CD4-positive, alpha-beta T cell (primary cell): ENCODE measurements at regions not wholly inside any gene's neighbourhood (a gene's known extent, or its start where the extent isn't known, plus 50 kb on each side); places are given as distances from the start of the nearest gene placed in this dataset.

Experiments used
- ATAC-seq: fragments of 200-7000 bp; cut with Tn5 transposase; one replicate; pipeline ENCODE4 v1.10.0; 2022; ENCODE audit warnings: mild to moderate bottlenecking; ENCODE audit not compliant: poor library complexity
- CTCF ChIA-PET: fragments of 350-600 bp; sonication (Branson Sonifier 250); formaldehyde crosslinking; loops from one replicate; lab custom pipeline; 2021; ENCODE audit warnings: antibody characterized with exemption, inconsistent platforms; lab: Charles Lee
- POLR2A ChIA-PET: fragments of 350-600 bp; sonication (Branson Sonifier 250); formaldehyde crosslinking; loops from one replicate; lab custom pipeline; 2021; ENCODE audit warnings: antibody characterized with exemption, inconsistent platforms; lab: Charles Lee
- DNase-seq, 14 experiments: peaks; one replicate each; pipeline ENCODE4 v3.0.0-alpha.2; 2013 to 2020; ENCODE audit warnings: mixed read lengths in 2 of 14
- H3K27ac ChIP-seq, 2 donors: one replicate each; pipeline versions ENCODE4 v1.5.1 to v1.7.0; 2013; ENCODE audit warnings: low read length in 2 of 2, low read depth in 1 of 2, mild to moderate bottlenecking in 1 of 2
- H3K27me3 ChIP-seq, 2 experiments: 1 replicate in 1 of 2; 2 replicates in 1 of 2; pipeline versions ENCODE4 v1.6.1 to v1.7.0; 2013; ENCODE audit warnings: low read length in 2 of 2, control low read depth in 1 of 2, mild to moderate bottlenecking in 1 of 2, moderate library complexity in 1 of 2; ENCODE audit not compliant: insufficient read depth in 2 of 2, control insufficient read depth in 1 of 2
- H3K36me3 ChIP-seq: one replicate; pipeline ENCODE4 v1.6.1; 2013; ENCODE audit warnings: low read length, control low read depth; ENCODE audit not compliant: insufficient read depth
- H3K4me1 ChIP-seq: one replicate; pipeline ENCODE4 v1.6.1; 2013; ENCODE audit warnings: low read length, control low read depth; ENCODE audit not compliant: insufficient read depth
- H3K4me3 ChIP-seq: one replicate; pipeline ENCODE4 v1.5.1; 2013; ENCODE audit warnings: mild to moderate bottlenecking, low read length, moderate library complexity
- H3K9me3 ChIP-seq, 2 experiments: 1 replicate in 1 of 2; 2 replicates in 1 of 2; pipeline versions ENCODE4 v1.6.1 to v1.7.0; 2013; ENCODE audit warnings: low read length in 2 of 2, mild to moderate bottlenecking in 2 of 2, control low read depth in 1 of 2, moderate library complexity in 1 of 2; ENCODE audit not compliant: control insufficient read depth in 1 of 2, insufficient read depth in 1 of 2
- H3K27ac Mint-ChIP-seq: one replicate; pipeline ENCODE4 v1.8.0; 2020; ENCODE audit warnings: mixed read lengths
- H3K27me3 Mint-ChIP-seq: one replicate; pipeline ENCODE4 v1.8.0; 2021; ENCODE audit warnings: mixed read lengths
- H3K36me3 Mint-ChIP-seq: one replicate; pipeline ENCODE4 v1.8.0; 2021; ENCODE audit warnings: low read depth, mixed read lengths
- H3K4me1 Mint-ChIP-seq: one replicate; pipeline ENCODE4 v1.8.0; 2021; ENCODE audit warnings: low read depth, mixed read lengths
- H3K4me3 Mint-ChIP-seq: one replicate; pipeline ENCODE4 v1.8.0; 2020; ENCODE audit warnings: mild to moderate bottlenecking, mixed read lengths
- H3K9me3 Mint-ChIP-seq: one replicate; pipeline ENCODE4 v1.8.0; 2020; ENCODE audit warnings: mixed read lengths
- CTCF ChIP-seq: fragments of 200-600 bp; IDR thresholded peaks from one replicate; pipeline ENCODE4 v1.8.0; 2022; ENCODE audit warnings: antibody characterized with exemption, mild to moderate bottlenecking
- intact Hi-C, 2 experiments: fragments of 100-400 bp; cut with DNase I in 1 of 2; cut with micrococcal nuclease in 1 of 2; formaldehyde crosslinking; loops; one replicate each; pipeline versions ENCODE4 v1.15.1 to v1.9.0; 2023 to 2025; cut with DNase I, micrococcal nuclease

- Mint-ChIP-seq H3K27ac (no peak overlapping the region), H3K4me1 (peaks cover 11% of the 10 kb centered on the region), H3K9me3 (no peaks in the 10 kb centered on the region), H3K4me3 (no peak overlapping the region), H3K36me3 (no peaks in the 10 kb centered on the region), H3K27me3 (peaks cover 61% of the 10 kb centered on the region)
- Histone ChIP-seq H3K4me1 (no peaks in the 10 kb centered on the region), H3K36me3 (no peaks in the 10 kb centered on the region), H3K27me3 (peaks cover 12 to 32% of the 10 kb centered on the region in 2 experiments), H3K4me3 (no peak overlapping the region), H3K27ac (no peak overlapping the region), H3K9me3 (no peaks in the 10 kb centered on the region)
- no peak for DNase-seq
- no peak for ATAC-seq
- CTCF ChIA-PET: no interaction called here
- POLR2A ChIA-PET: no interaction called here
- intact Hi-C loops: no loop called here
- TF ChIP-seq CTCF: no peak
Observed at GRCh38 chr1:65525266-65526048, 105.0 kb downstream of the LEPR start.

- Mint-ChIP-seq H3K4me1 (peaks cover 11% of the 10 kb centered on the region), H3K4me3 (no peak overlapping the region), H3K27me3 (peaks cover 62% of the 10 kb centered on the region), H3K9me3 (no peaks in the 10 kb centered on the region), H3K27ac (no peak overlapping the region), H3K36me3 (no peaks in the 10 kb centered on the region)
- Histone ChIP-seq H3K36me3 (no peaks in the 10 kb centered on the region), H3K4me1 (no peaks in the 10 kb centered on the region), H3K27me3 (peaks cover 12 to 32% of the 10 kb centered on the region in 2 experiments), H3K4me3 (no peak overlapping the region), H3K9me3 (no peaks in the 10 kb centered on the region), H3K27ac (no peak overlapping the region)
- intact Hi-C loops: no loop called here
- ChIA-PET POLR2A (no interaction called here), CTCF (no interaction called here)
- TF ChIP-seq CTCF: no peak
- ATAC-seq: no peak
- DNase-seq: no peak
Observed at GRCh38 chr1:65526049-65526556, 105.6 kb downstream of the LEPR start.

GRCh38 chr1:65527190-65527589, 106.7 kb downstream of the LEPR start:
- H3K27ac Mint-ChIP-seq: no peak overlapping the region
- TF ChIP-seq CTCF: no peak
- H3K27me3 Mint-ChIP-seq: peaks cover 61% of the 10 kb centered on the region
- ATAC-seq (no peak), DNase-seq (no peak)
- no peaks in the 10 kb centered on the region for H3K4me1 ChIP-seq
- no peak overlapping the region for H3K4me3 Mint-ChIP-seq
- peaks cover 3% of the 10 kb centered on the region for H3K9me3 Mint-ChIP-seq
- no peak overlapping the region for H3K27ac ChIP-seq
- H3K4me1 Mint-ChIP-seq: peaks cover 11% of the 10 kb centered on the region
- POLR2A ChIA-PET: no interaction called here
- no peaks in the 10 kb centered on the region for H3K9me3 ChIP-seq
- no peaks in the 10 kb centered on the region for H3K36me3 ChIP-seq
- no peaks in the 10 kb centered on the region for H3K36me3 Mint-ChIP-seq
- H3K27me3 ChIP-seq: peaks cover 12 to 32% of the 10 kb centered on the region in 2 experiments
- CTCF ChIA-PET: no interaction called here
- intact Hi-C loops: no loop called here
- H3K4me3 ChIP-seq: no peak overlapping the region
